Ovary (tissue), 7 donors: ENCODE measurements at regions not wholly inside any gene's neighbourhood (a gene's known extent, or its start where the extent isn't known, plus 50 kb on each side); places are given as distances from the start of the nearest gene placed in this dataset.
A peak's percentile ranks its signal among the peaks of the same experiment; 100 is the strongest.

Experiments used
- DNase-seq, 5 donors: peaks; one replicate each; pipeline ENCODE4 v3.0.0-alpha.2; 2019 to 2020
- H3K27ac ChIP-seq, 2 donors: fragments of 200-600 bp; one replicate each; pipeline versions ENCODE4 v1.5.1 to v1.8.0; 2019 to 2022
- H3K27me3 ChIP-seq: fragments of 200-600 bp; one replicate; pipeline ENCODE4 v1.8.0; 2022
- H3K36me3 ChIP-seq: fragments of 200-600 bp; sonication (generic); one replicate; pipeline ENCODE4 v1.5.1; 2019
- H3K4me1 ChIP-seq: one replicate; pipeline ENCODE4 v1.8.1; 2013; ENCODE audit warnings: mild to moderate bottlenecking, moderate library complexity; ENCODE audit not compliant: insufficient read depth
- H3K4me3 ChIP-seq: fragments of 200-600 bp; sonication (generic); one replicate; pipeline ENCODE4 v1.5.1; 2017
- H3K9me3 ChIP-seq, 2 donors: fragments of 200-600 bp in 1 of 2; sonication (generic) in 1 of 2; one replicate each; pipeline versions ENCODE4 v1.5.1 to v1.8.1; 2013 to 2019; ENCODE audit warnings: mild to moderate bottlenecking in 1 of 2, moderate library complexity in 1 of 2
- EP300 ChIP-seq: sonication (generic); formaldehyde crosslinking; IDR thresholded peaks from one replicate; pipeline ENCODE4 v1.6.1; 2017; ENCODE audit warnings: antibody characterized with exemption
- POLR2A ChIP-seq: fragments of 450-650 bp; IDR thresholded peaks from one replicate; pipeline ENCODE4 v1.6.1; 2017; ENCODE audit warnings: antibody characterized with exemption, mild to moderate bottlenecking, moderate library complexity
- WGBS, 3 donors: extraction: QIAGEN DNeasy Blood & Tissue Kit in 1 of 3; methylation state at CpG; one replicate each; pipeline versions ENCODE4 v1.1.5 to v1.1.7; 2013 to 2017; 5-methylcytosine and 5-hydroxymethylcytosine counted together
- intact Hi-C, 4 donors: fragments of 100-400 bp; cut with DNase I; formaldehyde crosslinking; loops; one replicate each; pipeline versions ENCODE4 v1.11.0 to v1.15.1; 2022 to 2023
- TF ChIP-seq, protein P1 (sequence below), 3 donors: fragments of 450-650 bp in 2 of 3; fragments of 200-600 bp in 1 of 3; IDR thresholded peaks; one replicate each; pipeline versions ENCODE4 v1.5.1 to v1.8.0; 2016 to 2022; ENCODE audit warnings: antibody characterized with exemption in 3 of 3, mild to moderate bottlenecking in 1 of 3
- donor health status: DM: no; HTN: no; CAD: no; lungs with moderate emphysema.
- donor health status: DM: no; HTN: no; CAD: no.
- donor health status: Bipolar disorder and iron deficiency.
- donor health status: DM: no; HTN: no; CAD: no.
- donor health status: DM: yes; HTN: yes; CAD: no.

DNA sequence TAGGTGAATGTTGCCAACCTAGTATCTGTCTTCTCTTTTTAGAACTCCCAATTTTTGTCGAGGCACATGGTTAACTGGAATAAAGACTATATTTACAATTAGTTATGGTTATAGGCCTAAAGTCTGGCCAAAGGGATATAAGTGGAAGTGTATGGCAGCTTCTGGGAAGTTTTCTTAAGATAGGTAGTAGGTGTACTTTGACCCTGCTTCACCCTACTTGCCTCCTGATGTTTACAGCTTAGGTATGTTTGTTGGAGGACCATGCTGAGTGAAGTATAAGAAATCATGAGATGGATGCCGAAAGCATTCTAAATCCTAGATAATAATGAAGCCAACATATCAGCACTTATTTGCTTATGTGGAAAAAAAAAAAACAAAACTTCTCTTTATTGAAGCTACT, 272.1 kb downstream of the S1PR1 start:
- H3K4me3 ChIP-seq: no peak overlapping the region
- H3K27me3 ChIP-seq: no peaks in the 10 kb centered on the region
- no peak overlapping the region for H3K27ac ChIP-seq
- H3K4me1 ChIP-seq: no peaks in the 10 kb centered on the region
- TF ChIP-seq POLR2A: no peak
- TF ChIP-seq EP300: no peak
- TF ChIP-seq, protein P1, sequence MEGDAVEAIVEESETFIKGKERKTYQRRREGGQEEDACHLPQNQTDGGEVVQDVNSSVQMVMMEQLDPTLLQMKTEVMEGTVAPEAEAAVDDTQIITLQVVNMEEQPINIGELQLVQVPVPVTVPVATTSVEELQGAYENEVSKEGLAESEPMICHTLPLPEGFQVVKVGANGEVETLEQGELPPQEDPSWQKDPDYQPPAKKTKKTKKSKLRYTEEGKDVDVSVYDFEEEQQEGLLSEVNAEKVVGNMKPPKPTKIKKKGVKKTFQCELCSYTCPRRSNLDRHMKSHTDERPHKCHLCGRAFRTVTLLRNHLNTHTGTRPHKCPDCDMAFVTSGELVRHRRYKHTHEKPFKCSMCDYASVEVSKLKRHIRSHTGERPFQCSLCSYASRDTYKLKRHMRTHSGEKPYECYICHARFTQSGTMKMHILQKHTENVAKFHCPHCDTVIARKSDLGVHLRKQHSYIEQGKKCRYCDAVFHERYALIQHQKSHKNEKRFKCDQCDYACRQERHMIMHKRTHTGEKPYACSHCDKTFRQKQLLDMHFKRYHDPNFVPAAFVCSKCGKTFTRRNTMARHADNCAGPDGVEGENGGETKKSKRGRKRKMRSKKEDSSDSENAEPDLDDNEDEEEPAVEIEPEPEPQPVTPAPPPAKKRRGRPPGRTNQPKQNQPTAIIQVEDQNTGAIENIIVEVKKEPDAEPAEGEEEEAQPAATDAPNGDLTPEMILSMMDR (IDR thresholded peaks at IDR 0.05): no peak
- WGBS, 3 donors: 49 to 59% (median 53%) methylated on average over 2 of the region's 2 CpGs
- no peaks in the 10 kb centered on the region for H3K36me3 ChIP-seq
- DNase-seq: no peak
- H3K9me3 ChIP-seq: no peaks in the 10 kb centered on the region
- intact Hi-C loops: no loop called here

DNA sequence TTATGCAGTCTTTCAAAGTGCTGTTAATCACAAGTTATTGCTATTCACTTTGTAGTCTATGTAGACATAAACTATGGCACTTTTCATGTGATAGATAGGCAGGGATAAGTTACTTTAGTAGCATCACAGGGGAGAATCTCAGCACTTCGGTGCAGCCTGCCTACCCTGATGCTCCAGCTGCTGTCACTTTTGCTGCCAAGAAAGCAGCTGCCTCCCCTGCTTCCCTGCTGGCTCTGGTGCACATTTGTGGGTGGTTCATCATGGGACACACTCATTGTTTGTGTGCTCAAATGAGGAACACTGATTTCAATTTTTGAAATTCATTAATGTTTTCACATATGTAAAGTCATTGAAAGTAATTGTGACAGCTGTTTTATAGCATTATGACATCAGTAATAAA, 272.6 kb downstream of the S1PR1 start:
- no peaks in the 10 kb centered on the region for H3K27me3 ChIP-seq
- H3K9me3 ChIP-seq: no peaks in the 10 kb centered on the region
- TF ChIP-seq POLR2A (no peak), EP300 (no peak)
- TF ChIP-seq, protein P1 (IDR thresholded peaks at IDR 0.05): no peak
- 6 to 10% (median 7%) methylated on average over 1 of the region's 1 CpG for WGBS, 3 donors
- no peaks in the 10 kb centered on the region for H3K4me1 ChIP-seq
- intact Hi-C loops: no loop called here
- peak in 1 of 5 donors; percentile 18 for DNase-seq
- H3K27ac ChIP-seq: no peak overlapping the region
- no peaks in the 10 kb centered on the region for H3K36me3 ChIP-seq
- H3K4me3 ChIP-seq: no peak overlapping the region

DNA sequence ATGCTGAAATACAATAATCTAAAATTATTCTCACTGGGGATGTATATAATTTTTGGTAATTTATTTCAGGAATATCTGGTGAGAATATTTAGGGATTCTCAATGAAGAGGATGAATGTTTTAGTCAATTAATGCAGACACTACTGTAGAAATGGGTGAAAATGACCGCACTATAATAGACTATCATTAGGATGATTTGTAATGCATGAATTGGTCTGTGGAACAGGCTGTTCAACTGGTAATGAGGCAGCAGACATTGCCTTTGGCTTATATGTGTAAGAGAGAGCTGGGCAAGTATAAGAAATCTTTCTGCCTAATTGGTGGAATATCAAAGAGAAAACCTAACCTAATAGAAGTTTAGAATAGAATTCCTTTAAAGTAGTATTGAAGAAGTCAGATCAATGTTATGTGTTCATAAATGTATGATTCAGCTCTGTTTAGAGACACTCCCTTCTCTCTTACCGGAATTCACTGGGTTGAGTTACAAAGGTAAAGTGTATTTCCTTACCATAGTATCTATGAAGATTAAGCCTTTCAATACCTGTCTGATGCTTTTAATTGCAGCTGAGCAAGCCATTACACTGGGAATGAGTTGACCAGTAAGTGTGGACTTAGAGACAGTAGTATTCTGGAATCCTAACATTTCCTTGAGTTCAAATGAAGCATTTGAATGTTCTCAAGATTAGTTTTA, 274.5 kb downstream of the S1PR1 start:
- H3K27me3 ChIP-seq: no peaks in the 10 kb centered on the region
- H3K36me3 ChIP-seq: no peaks in the 10 kb centered on the region
- H3K9me3 ChIP-seq: no peaks in the 10 kb centered on the region
- H3K27ac ChIP-seq: no peak overlapping the region
- DNase-seq: no peak
- H3K4me3 ChIP-seq: no peak overlapping the region
- WGBS, 3 donors: 92 to 95% (median 94%) methylated on average over 2 of the region's 2 CpGs
- intact Hi-C loops: no loop called here
- TF ChIP-seq, protein P1 (IDR thresholded peaks at IDR 0.05): no peak
- TF ChIP-seq POLR2A: no peak
- TF ChIP-seq EP300: no peak
- no peaks in the 10 kb centered on the region for H3K4me1 ChIP-seq

DNA sequence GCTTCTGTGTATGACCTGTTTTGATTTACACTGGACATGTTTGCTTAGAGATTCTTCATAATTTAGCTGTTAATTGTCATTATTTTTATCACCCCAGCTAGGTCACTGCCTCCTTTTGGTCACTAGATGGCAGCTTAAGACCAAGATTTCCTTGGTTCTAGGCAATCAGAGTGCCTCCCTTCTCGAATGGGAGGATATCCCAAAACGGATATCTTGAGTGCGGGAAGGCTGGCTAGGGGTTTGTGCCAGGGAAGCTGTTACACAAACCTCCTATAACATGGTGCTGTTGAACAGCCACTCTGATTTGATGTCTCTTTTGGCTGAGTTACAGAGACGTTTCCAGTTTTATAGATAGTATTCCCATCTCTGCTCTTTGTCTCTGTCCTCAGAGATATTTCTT, 283.5 kb downstream of the S1PR1 start:
- no peaks in the 10 kb centered on the region for H3K27me3 ChIP-seq
- no peak for DNase-seq
- intact Hi-C loops: no loop called here
- TF ChIP-seq EP300 (no peak), POLR2A (no peak)
- TF ChIP-seq, protein P1 (IDR thresholded peaks at IDR 0.05): no peak
- no peaks in the 10 kb centered on the region for H3K4me1 ChIP-seq
- H3K36me3 ChIP-seq: no peaks in the 10 kb centered on the region
- H3K4me3 ChIP-seq: no peak overlapping the region
- no peak overlapping the region for H3K27ac ChIP-seq
- WGBS, 3 donors: 19 to 21% (median 21%) methylated on average over 4 of the region's 4 CpGs
- no peaks in the 10 kb centered on the region for H3K9me3 ChIP-seq
